ENCODE measurements at regions not wholly inside any gene's neighbourhood (a gene's known extent, or its start where the extent isn't known, plus 50 kb on each side); places are given as distances from the start of the nearest gene placed in this dataset.

DNA sequence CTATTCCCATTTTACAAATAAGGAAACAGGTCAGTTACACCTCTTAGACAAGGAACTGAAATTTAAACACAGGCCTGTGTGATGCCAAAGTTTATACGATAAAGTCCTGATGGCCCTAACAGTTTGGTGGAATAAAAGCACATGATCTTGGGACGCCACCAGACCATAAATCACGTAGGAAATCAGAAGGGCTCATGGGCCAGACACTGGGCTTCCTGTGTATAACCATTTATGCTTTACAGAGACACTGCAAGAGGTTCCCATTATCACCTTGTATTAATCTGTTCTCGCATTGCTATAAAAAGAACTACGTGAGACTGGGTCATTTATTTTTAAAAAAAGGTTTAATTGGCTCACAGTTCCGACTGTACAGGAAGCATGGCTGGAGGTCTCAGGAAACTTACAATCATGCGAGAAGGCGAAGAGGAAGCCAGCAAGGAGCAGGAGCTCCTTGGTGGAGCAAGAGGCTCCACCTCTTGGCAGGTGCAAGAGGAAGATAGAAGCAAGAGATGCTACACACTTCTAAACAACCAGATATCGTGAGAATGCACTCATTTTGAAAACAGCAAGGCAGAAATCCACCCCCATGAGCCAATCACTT lies 124.0 kb upstream of the MON1B start:
- no peak for DNase-seq
- WGBS (ENCODE audit: insufficient coverage), result 33% methylated on average over 7 of the region's 9 CpGs
- H3K36me3 ChIP-seq (ENCODE audit: control insufficient read depth in 4 of 4, insufficient read depth in 4 of 4, low read length in 3 of 4), result no peaks in the 10 kb centered on the region
- peaks cover 0 to 8% (median 0%) of the 10 kb centered on the region in 4 experiments for H3K4me1 ChIP-seq (ENCODE audit: control extremely low read depth in 1 of 4, control insufficient read depth in 4 of 4, insufficient read depth in 4 of 4, low read length in 3 of 4)
- ChIA-PET CTCF (no interaction called here), POLR2A (no interaction called here)
- no peaks in the 10 kb centered on the region for H3K9me3 ChIP-seq (ENCODE audit: control extremely low read depth in 1 of 5, control insufficient read depth in 4 of 5, insufficient read depth in 2 of 5, low read depth in 1 of 5, low read length in 4 of 5)
- no peaks in the 10 kb centered on the region for H3K27me3 ChIP-seq (replicated peaks in 2 of 5; ENCODE audit: control insufficient read depth in 4 of 5, insufficient read depth in 5 of 5, low read length in 4 of 5)
- no peak overlapping the region for H3K27ac ChIP-seq (ENCODE audit: insufficient read depth in 1 of 2, low read depth in 1 of 2, low read length in 2 of 2, poor library complexity in 1 of 2, severe bottlenecking in 2 of 2)
- no peak overlapping the region for H3K4me3 ChIP-seq (ENCODE audit: control insufficient read depth in 1 of 7, extremely low read depth in 1 of 7, insufficient read depth in 4 of 7, low read depth in 2 of 7, low read length in 6 of 7)

DNA sequence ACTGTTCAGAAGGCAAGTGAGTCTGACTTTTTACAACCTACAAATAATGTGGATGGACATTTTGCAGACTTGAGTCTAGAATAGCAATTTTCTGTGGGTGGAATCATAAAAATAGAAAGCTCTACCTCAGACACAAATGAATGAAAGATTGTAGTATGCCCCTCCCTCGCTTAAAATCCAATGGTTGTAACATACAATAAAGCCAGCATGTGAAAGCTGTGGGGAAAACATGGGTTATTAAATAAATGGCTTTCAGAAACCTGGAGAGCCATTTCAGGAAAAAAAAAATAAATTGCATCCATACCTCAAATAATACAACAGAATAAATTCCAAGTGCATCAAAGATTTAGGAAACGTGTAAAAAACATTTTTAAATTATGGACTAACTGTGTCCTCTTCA lies 123.1 kb upstream of the MON1B start:
- WGBS (ENCODE audit: insufficient coverage), result 80% methylated on average over 1 of the region's 2 CpGs
- H3K27ac ChIP-seq (ENCODE audit: insufficient read depth in 1 of 2, low read depth in 1 of 2, low read length in 2 of 2, poor library complexity in 1 of 2, severe bottlenecking in 2 of 2), result no peak overlapping the region
- POLR2A ChIA-PET, result no interaction called here
- H3K4me1 ChIP-seq (ENCODE audit: control extremely low read depth in 1 of 4, control insufficient read depth in 4 of 4, insufficient read depth in 4 of 4, low read length in 3 of 4), result peaks cover 0 to 8% (median 0%) of the 10 kb centered on the region in 4 experiments
- H3K27me3 ChIP-seq (replicated peaks in 2 of 5; ENCODE audit: control insufficient read depth in 4 of 5, insufficient read depth in 5 of 5, low read length in 4 of 5), result no peaks in the 10 kb centered on the region
- DNase-seq, result no peak
- H3K9me3 ChIP-seq (ENCODE audit: control extremely low read depth in 1 of 5, control insufficient read depth in 4 of 5, insufficient read depth in 2 of 5, low read depth in 1 of 5, low read length in 4 of 5), result no peaks in the 10 kb centered on the region
- H3K36me3 ChIP-seq (ENCODE audit: control insufficient read depth in 4 of 4, insufficient read depth in 4 of 4, low read length in 3 of 4), result no peaks in the 10 kb centered on the region
- CTCF ChIA-PET, result no interaction called here
- H3K4me3 ChIP-seq (ENCODE audit: control insufficient read depth in 1 of 7, extremely low read depth in 1 of 7, insufficient read depth in 4 of 7, low read depth in 2 of 7, low read length in 6 of 7), result no peak overlapping the region

DNA sequence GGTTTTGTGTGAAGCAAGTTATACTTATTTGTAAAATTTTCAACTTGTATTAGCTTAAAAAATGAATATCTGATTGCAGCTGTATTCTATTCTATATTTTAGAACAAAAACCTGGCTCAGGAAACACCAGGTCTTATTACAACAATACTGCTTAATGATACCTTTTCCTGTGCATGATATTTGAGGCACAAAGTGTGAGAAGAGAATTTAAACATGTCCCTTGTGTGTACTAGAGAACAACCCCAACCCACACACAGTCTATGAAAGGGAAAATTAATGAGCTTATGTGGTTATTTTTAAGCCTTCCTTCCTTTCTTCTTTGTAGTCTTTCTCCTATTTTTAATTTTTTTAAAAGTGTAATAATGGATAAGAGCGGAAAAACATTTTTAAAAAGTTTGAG lies 122.6 kb upstream of the MON1B start:
- H3K4me1 ChIP-seq (ENCODE audit: control extremely low read depth in 1 of 4, control insufficient read depth in 4 of 4, insufficient read depth in 4 of 4, low read length in 3 of 4), result peaks cover 0 to 8% (median 0%) of the 10 kb centered on the region in 4 experiments
- CTCF ChIA-PET, result no interaction called here
- no CpG with 5 or more reads among the region's 1 CpG for WGBS (ENCODE audit: insufficient coverage)
- no peaks in the 10 kb centered on the region for H3K36me3 ChIP-seq (ENCODE audit: control insufficient read depth in 4 of 4, insufficient read depth in 4 of 4, low read length in 3 of 4)
- POLR2A ChIA-PET, result no interaction called here
- no peak overlapping the region for H3K27ac ChIP-seq (ENCODE audit: insufficient read depth in 1 of 2, low read depth in 1 of 2, low read length in 2 of 2, poor library complexity in 1 of 2, severe bottlenecking in 2 of 2)
- no peak for DNase-seq
- H3K4me3 ChIP-seq (ENCODE audit: control insufficient read depth in 1 of 7, extremely low read depth in 1 of 7, insufficient read depth in 4 of 7, low read depth in 2 of 7, low read length in 6 of 7), result no peak overlapping the region
- no peaks in the 10 kb centered on the region for H3K9me3 ChIP-seq (ENCODE audit: control extremely low read depth in 1 of 5, control insufficient read depth in 4 of 5, insufficient read depth in 2 of 5, low read depth in 1 of 5, low read length in 4 of 5)
- no peaks in the 10 kb centered on the region for H3K27me3 ChIP-seq (replicated peaks in 2 of 5; ENCODE audit: control insufficient read depth in 4 of 5, insufficient read depth in 5 of 5, low read length in 4 of 5)

DNA sequence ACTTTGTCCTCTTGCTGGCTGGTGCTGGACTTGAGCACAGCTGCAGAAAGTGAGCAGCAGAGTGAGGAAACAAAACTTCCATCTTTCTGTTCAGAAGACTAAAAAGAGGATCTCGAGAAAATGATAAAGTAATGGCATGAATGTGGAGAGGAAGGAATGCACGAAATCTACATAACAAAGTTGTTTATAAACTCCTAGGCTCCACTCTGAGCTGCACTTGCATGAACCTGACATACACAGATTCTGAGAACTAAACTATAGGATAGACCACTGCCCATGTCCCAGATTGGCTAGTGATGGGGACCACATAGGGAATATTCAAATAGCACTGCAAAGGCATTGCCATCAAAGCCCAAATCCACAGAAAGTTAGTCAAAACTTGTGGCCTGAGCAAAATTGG lies 121.1 kb upstream of the MON1B start:
- H3K9me3 ChIP-seq (ENCODE audit: control extremely low read depth in 1 of 5, control insufficient read depth in 4 of 5, insufficient read depth in 2 of 5, low read depth in 1 of 5, low read length in 4 of 5), result no peaks in the 10 kb centered on the region
- no peak for DNase-seq
- H3K27ac ChIP-seq (ENCODE audit: insufficient read depth in 1 of 2, low read depth in 1 of 2, low read length in 2 of 2, poor library complexity in 1 of 2, severe bottlenecking in 2 of 2), result no peak overlapping the region
- WGBS (ENCODE audit: insufficient coverage), result no CpG with 5 or more reads among the region's 2 CpGs
- ChIA-PET POLR2A (no interaction called here), CTCF (no interaction called here)
- H3K4me3 ChIP-seq (ENCODE audit: control insufficient read depth in 1 of 7, extremely low read depth in 1 of 7, insufficient read depth in 4 of 7, low read depth in 2 of 7, low read length in 6 of 7), result no peak overlapping the region
- H3K36me3 ChIP-seq (ENCODE audit: control insufficient read depth in 4 of 4, insufficient read depth in 4 of 4, low read length in 3 of 4), result no peaks in the 10 kb centered on the region
- peaks cover 0 to 8% (median 0%) of the 10 kb centered on the region in 4 experiments for H3K4me1 ChIP-seq (ENCODE audit: control extremely low read depth in 1 of 4, control insufficient read depth in 4 of 4, insufficient read depth in 4 of 4, low read length in 3 of 4)
- H3K27me3 ChIP-seq (replicated peaks in 2 of 5; ENCODE audit: control insufficient read depth in 4 of 5, insufficient read depth in 5 of 5, low read length in 4 of 5), result no peaks in the 10 kb centered on the region

DNA sequence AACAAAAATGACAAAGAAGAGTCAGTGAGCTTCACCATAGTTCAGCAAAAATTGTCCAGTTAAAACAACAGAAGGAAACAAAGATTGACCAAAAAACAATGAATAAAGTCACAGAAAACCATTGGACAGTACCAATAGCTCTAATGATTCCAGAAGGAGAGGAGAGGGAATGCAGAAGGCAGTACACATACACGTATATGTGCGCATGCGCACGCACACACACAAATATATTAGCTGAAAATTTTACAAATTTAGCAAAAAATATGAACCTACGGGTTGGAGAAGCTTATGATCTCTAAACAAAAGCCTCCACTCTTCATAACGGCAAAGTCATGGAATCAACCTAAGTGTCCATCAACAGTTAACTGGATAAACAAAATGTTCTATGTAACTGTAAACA lies 120.3 kb upstream of the MON1B start:
- Histone ChIP-seq H3K27me3 (replicated peaks in 2 of 5; ENCODE audit: control insufficient read depth in 4 of 5, insufficient read depth in 5 of 5, low read length in 4 of 5) (no peaks in the 10 kb centered on the region), H3K9me3 (ENCODE audit: control extremely low read depth in 1 of 5, control insufficient read depth in 4 of 5, insufficient read depth in 2 of 5, low read depth in 1 of 5, low read length in 4 of 5) (no peaks in the 10 kb centered on the region), H3K4me3 (ENCODE audit: control insufficient read depth in 1 of 7, extremely low read depth in 1 of 7, insufficient read depth in 4 of 7, low read depth in 2 of 7, low read length in 6 of 7) (no peak overlapping the region), H3K27ac (ENCODE audit: insufficient read depth in 1 of 2, low read depth in 1 of 2, low read length in 2 of 2, poor library complexity in 1 of 2, severe bottlenecking in 2 of 2) (no peak overlapping the region), H3K36me3 (ENCODE audit: control insufficient read depth in 4 of 4, insufficient read depth in 4 of 4, low read length in 3 of 4) (no peaks in the 10 kb centered on the region), H3K4me1 (ENCODE audit: control extremely low read depth in 1 of 4, control insufficient read depth in 4 of 4, insufficient read depth in 4 of 4, low read length in 3 of 4) (peaks cover 0 to 8% (median 0%) of the 10 kb centered on the region in 4 experiments)
- ChIA-PET POLR2A (no interaction called here), CTCF (interaction anchor here (0.6 kb wide), 1 partner anchor 762 kb away, joined by 3 read pairs; no protein-coding TSS in a partner anchor)
- DNase-seq, result no peak
- no CpG with 5 or more reads among the region's 6 CpGs for WGBS (ENCODE audit: insufficient coverage)

DNA sequence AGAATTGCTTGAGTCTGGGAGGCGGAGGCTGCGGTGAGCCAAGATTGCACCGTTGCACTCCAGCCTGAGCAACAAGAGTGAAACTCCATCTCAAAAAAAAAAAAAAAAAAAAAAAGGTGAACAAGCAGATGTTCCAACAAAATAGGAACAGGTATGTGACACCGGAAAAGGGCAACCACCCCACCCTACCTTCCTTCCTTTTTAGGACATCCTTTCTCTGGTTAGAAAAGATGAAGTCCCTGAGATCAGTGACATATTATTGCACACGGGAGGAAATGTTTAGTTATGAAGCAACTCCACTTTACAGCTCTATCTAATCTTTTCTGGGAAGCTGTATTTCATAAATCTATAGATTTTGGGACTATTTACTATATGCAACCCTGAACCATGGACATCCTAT lies 114.2 kb upstream of the MON1B start:
- Histone ChIP-seq H3K27ac (ENCODE audit: insufficient read depth in 1 of 2, low read depth in 1 of 2, low read length in 2 of 2, poor library complexity in 1 of 2, severe bottlenecking in 2 of 2) (no peak overlapping the region), H3K36me3 (ENCODE audit: control insufficient read depth in 4 of 4, insufficient read depth in 4 of 4, low read length in 3 of 4) (no peaks in the 10 kb centered on the region), H3K9me3 (ENCODE audit: control extremely low read depth in 1 of 5, control insufficient read depth in 4 of 5, insufficient read depth in 2 of 5, low read depth in 1 of 5, low read length in 4 of 5) (no peaks in the 10 kb centered on the region), H3K4me3 (ENCODE audit: control insufficient read depth in 1 of 7, extremely low read depth in 1 of 7, insufficient read depth in 4 of 7, low read depth in 2 of 7, low read length in 6 of 7) (no peak overlapping the region), H3K27me3 (replicated peaks in 2 of 5; ENCODE audit: control insufficient read depth in 4 of 5, insufficient read depth in 5 of 5, low read length in 4 of 5) (no peaks in the 10 kb centered on the region), H3K4me1 (ENCODE audit: control extremely low read depth in 1 of 4, control insufficient read depth in 4 of 4, insufficient read depth in 4 of 4, low read length in 3 of 4) (peaks cover 0 to 7% (median 1%) of the 10 kb centered on the region in 4 experiments)
- WGBS (ENCODE audit: insufficient coverage), result no CpG with 5 or more reads among the region's 5 CpGs
- CTCF ChIA-PET, result no interaction called here
- no peak for DNase-seq
- POLR2A ChIA-PET, result no interaction called here

DNA sequence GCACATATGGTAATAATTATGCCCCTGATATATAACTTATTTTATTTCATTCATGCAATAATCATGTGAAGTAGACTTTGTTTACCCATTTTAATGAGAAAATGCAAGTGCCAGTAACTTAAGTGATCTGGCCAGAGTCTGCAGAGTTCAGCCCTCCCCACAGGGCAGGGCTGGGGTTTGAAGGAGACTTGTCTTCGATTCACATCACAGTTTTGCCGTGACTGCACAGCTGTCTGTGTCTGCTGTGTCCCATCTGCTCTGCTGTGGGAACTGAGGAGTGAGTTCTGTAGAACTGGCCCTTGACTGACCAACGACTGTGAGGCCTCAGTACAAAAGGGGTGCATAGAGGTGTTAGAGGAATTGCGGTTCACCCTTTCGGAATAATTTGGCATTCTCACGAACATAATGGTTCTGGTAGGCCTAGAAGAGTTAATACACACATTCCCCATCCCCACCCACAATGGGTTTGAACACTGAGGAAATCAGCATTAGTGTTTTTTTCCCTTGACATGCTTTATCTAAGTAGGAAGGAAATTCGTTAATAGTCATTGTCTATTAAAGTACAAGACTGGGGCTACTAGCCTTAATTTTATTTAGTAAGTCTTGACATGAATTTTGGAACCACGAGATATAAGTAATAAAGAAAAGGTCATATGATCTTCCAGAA lies 113.6 kb upstream of the MON1B start:
- Histone ChIP-seq H3K4me1 (ENCODE audit: control extremely low read depth in 1 of 4, control insufficient read depth in 4 of 4, insufficient read depth in 4 of 4, low read length in 3 of 4) (peaks cover 0 to 7% (median 1%) of the 10 kb centered on the region in 4 experiments), H3K9me3 (ENCODE audit: control extremely low read depth in 1 of 5, control insufficient read depth in 4 of 5, insufficient read depth in 2 of 5, low read depth in 1 of 5, low read length in 4 of 5) (no peaks in the 10 kb centered on the region), H3K36me3 (ENCODE audit: control insufficient read depth in 4 of 4, insufficient read depth in 4 of 4, low read length in 3 of 4) (no peaks in the 10 kb centered on the region), H3K27ac (ENCODE audit: insufficient read depth in 1 of 2, low read depth in 1 of 2, low read length in 2 of 2, poor library complexity in 1 of 2, severe bottlenecking in 2 of 2) (no peak overlapping the region), H3K4me3 (ENCODE audit: control insufficient read depth in 1 of 7, extremely low read depth in 1 of 7, insufficient read depth in 4 of 7, low read depth in 2 of 7, low read length in 6 of 7) (no peak overlapping the region), H3K27me3 (replicated peaks in 2 of 5; ENCODE audit: control insufficient read depth in 4 of 5, insufficient read depth in 5 of 5, low read length in 4 of 5) (no peaks in the 10 kb centered on the region)
- WGBS (ENCODE audit: insufficient coverage), result 79% methylated on average over 6 of the region's 8 CpGs
- DNase-seq, result no peak
- CTCF ChIA-PET, result no interaction called here
- POLR2A ChIA-PET, result no interaction called here
